Keratinocyte (primary cell): ENCODE measurements at regions not wholly inside any gene's neighbourhood (a gene's known extent, or its start where the extent isn't known, plus 50 kb on each side); places are given as distances from the start of the nearest gene placed in this dataset.

Experiments used
- DNase-seq: peaks from one replicate; pipeline ENCODE4 v3.0.0-alpha.2; 2011; ENCODE audit warnings: low read depth, missing footprints, low spot score
- FAIRE-seq: peaks from 2 replicates; lab custom pipeline; 2011; peaks lifted over from hg19 to GRCh38; lab: Jason Lieb, UNC
- H2AFZ ChIP-seq: 2 replicates; pipeline ENCODE4 v1.6.0; 2012; ENCODE audit warnings: low read length, control low read depth, inconsistent platforms; ENCODE audit not compliant: control insufficient read depth
- H3K27ac ChIP-seq: 2 replicates; pipeline ENCODE4 v1.5.1; 2011; ENCODE audit warnings: low read length; ENCODE audit not compliant: control insufficient read depth, insufficient read depth
- H3K27me3 ChIP-seq: 3 replicates; pipeline ENCODE4 v1.6.0; 2011; ENCODE audit warnings: low read length; ENCODE audit not compliant: control insufficient read depth, insufficient read depth; ENCODE audit errors: extremely low read depth
- H3K36me3 ChIP-seq, 2 experiments: 2 replicates in 1 of 2; 3 replicates in 1 of 2; pipeline ENCODE4 v1.5.1; 2011; ENCODE audit warnings: low read length in 2 of 2, mild to moderate bottlenecking in 1 of 2; ENCODE audit not compliant: control insufficient read depth in 2 of 2, insufficient read depth in 2 of 2; ENCODE audit errors: extremely low read depth in 1 of 2
- H3K4me1 ChIP-seq: 3 replicates; pipeline ENCODE4 v1.5.1; 2011; ENCODE audit warnings: low read length; ENCODE audit not compliant: control insufficient read depth, insufficient read depth; ENCODE audit errors: extremely low read depth
- H3K4me2 ChIP-seq: 3 replicates; pipeline ENCODE4 v1.6.0; 2011; ENCODE audit warnings: low read depth, low read length; ENCODE audit not compliant: control insufficient read depth, insufficient read depth; ENCODE audit errors: extremely low read depth
- H3K4me3 ChIP-seq, 3 experiments: fragments of 200-600 bp in 1 of 3; sonication (generic) in 1 of 3; 2 replicates in 2 of 3; 3 replicates in 1 of 3; pipeline ENCODE4 v1.5.1; 2011 to 2016; ENCODE audit warnings: low read length in 3 of 3, mild to moderate bottlenecking in 3 of 3, control low read depth in 2 of 3, inconsistent platforms in 1 of 3, low read depth in 1 of 3, mixed read lengths in 1 of 3, mixed run types in 1 of 3, moderate library complexity in 1 of 3; ENCODE audit not compliant: control insufficient read depth in 2 of 3, insufficient read depth in 2 of 3; ENCODE audit errors: extremely low read depth in 1 of 3
- H3K79me2 ChIP-seq: 2 replicates; pipeline ENCODE4 v1.6.0; 2012; ENCODE audit warnings: low read length; ENCODE audit not compliant: control insufficient read depth, insufficient read depth
- H3K9ac ChIP-seq: 3 replicates; pipeline ENCODE4 v1.6.0; 2011; ENCODE audit warnings: low read length; ENCODE audit not compliant: control insufficient read depth, insufficient read depth; ENCODE audit errors: extremely low read depth
- H3K9me1 ChIP-seq: 3 replicates; pipeline ENCODE4 v1.6.0; 2011; ENCODE audit warnings: low read length; ENCODE audit not compliant: control insufficient read depth, insufficient read depth; ENCODE audit errors: extremely low read depth
- H3K9me3 ChIP-seq: 2 replicates; pipeline ENCODE4 v1.5.1; 2012; ENCODE audit warnings: low read depth, low read length; ENCODE audit not compliant: control insufficient read depth
- H4K20me1 ChIP-seq: 3 replicates; pipeline ENCODE4 v1.6.0; 2011; ENCODE audit warnings: low read length; ENCODE audit not compliant: control insufficient read depth, insufficient read depth; ENCODE audit errors: extremely low read depth
- EZH2 ChIP-seq: IDR thresholded peaks from one replicate; pipeline ENCODE4 v1.6.1; 2012; ENCODE audit warnings: inconsistent platforms, mild to moderate bottlenecking, low read length, moderate library complexity
- dilution Hi-C: fragments of 300-500 bp; cut with MboI; formaldehyde crosslinking; loops from one replicate; pipeline ENCODE4 v1.7.0; 2020; ENCODE audit warnings: low sequenced_read_pairs; ENCODE audit not compliant: extremely low pct_ligation_motif_present
- TF ChIP-seq, protein P1 (sequence below), 3 experiments: IDR thresholded peaks in 1 of 3; conservative IDR thresholded peaks in 1 of 3; optimal IDR thresholded peaks in 1 of 3; 2 replicates in 2 of 3; 3 replicates in 1 of 3; pipeline versions ENCODE3 to v1.5.1; 2011; ENCODE audit warnings: low read length in 3 of 3, mild to moderate bottlenecking in 3 of 3, moderate library complexity in 2 of 3, control low read depth in 1 of 3, inconsistent platforms in 1 of 3; ENCODE audit not compliant: insufficient read depth in 2 of 3; ENCODE audit errors: extremely low read depth in 1 of 3

DNA sequence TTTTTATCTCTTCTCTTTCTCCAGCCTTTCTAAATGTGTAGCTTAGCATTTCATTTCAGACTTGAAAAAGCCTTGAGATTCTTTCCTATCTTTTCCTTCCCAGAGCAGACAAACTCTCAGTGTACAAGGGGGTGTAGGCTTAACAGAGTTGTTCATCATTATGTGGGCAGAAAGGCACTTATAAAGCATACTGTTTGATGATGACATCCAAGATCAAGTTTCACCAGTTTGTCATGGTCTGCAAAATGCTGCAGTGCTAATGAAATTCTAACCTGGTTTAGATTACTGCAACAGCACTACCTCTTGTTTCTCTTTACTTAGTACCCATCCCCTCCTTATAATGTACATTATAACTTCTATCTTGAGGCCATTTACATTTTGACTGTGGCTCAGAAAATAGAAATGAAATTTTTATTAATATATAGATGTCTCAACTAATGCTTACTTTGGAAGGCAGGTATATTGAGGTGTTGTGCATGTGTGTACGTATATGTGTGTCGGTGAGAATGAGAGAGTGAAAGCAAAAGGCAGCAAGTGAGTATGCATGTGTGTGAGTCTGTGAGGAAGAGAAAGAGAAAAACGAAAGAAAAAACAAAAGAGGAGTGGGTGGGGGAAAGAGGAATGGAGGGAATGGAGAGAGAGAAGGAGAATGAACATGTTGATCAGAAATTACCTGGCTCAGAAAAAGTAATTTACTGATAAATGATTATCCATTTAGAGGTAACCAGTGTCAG, 1043.6 kb downstream of the TUSC7 start:
- Histone ChIP-seq H3K9me3 (no peaks in the 10 kb centered on the region), H3K9me1 (no peaks in the 10 kb centered on the region), H3K27ac (no peak overlapping the region), H3K4me3 (no peak overlapping the region), H3K79me2 (no peaks in the 10 kb centered on the region), H3K36me3 (no peaks in the 10 kb centered on the region), H2AFZ (no peak overlapping the region), H4K20me1 (no peaks in the 10 kb centered on the region), H3K4me2 (no peak overlapping the region), H3K27me3 (no peaks in the 10 kb centered on the region), H3K9ac (no peak overlapping the region), H3K4me1 (no peaks in the 10 kb centered on the region)
- TF ChIP-seq, protein P1, sequence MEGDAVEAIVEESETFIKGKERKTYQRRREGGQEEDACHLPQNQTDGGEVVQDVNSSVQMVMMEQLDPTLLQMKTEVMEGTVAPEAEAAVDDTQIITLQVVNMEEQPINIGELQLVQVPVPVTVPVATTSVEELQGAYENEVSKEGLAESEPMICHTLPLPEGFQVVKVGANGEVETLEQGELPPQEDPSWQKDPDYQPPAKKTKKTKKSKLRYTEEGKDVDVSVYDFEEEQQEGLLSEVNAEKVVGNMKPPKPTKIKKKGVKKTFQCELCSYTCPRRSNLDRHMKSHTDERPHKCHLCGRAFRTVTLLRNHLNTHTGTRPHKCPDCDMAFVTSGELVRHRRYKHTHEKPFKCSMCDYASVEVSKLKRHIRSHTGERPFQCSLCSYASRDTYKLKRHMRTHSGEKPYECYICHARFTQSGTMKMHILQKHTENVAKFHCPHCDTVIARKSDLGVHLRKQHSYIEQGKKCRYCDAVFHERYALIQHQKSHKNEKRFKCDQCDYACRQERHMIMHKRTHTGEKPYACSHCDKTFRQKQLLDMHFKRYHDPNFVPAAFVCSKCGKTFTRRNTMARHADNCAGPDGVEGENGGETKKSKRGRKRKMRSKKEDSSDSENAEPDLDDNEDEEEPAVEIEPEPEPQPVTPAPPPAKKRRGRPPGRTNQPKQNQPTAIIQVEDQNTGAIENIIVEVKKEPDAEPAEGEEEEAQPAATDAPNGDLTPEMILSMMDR (optimal IDR thresholded peaks at IDR 0.05 in 1 of 3, IDR thresholded peaks at IDR 0.05 in 1 of 3, conservative IDR thresholded peaks at IDR 0.05 in 1 of 3; ENCODE audit: extremely low read depth in 1 of 3, insufficient read depth in 2 of 3, low read length in 3 of 3), result no peak
- dilution Hi-C loops, result no loop called here
- FAIRE-seq, result no peak
- DNase-seq, result no peak

DNA sequence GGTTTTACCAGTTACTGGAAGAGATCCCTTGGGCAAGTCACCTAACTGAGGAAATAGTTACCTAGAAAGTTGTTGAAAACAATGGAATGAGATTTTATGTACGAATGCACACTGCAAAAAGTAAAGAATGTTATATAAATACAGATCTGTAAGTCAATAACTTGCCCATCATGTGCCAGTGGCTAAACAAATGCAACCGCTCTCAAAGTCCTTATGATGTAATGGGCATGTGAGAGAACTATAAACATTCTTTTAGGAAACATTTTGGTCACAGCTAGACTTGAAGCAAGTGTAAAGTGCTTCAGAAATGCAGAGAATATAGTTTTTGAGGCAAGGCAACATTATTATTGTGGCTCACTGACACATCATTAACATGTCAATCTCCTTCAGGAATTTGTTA, 1044.5 kb downstream of the TUSC7 start:
- Histone ChIP-seq H2AFZ (no peak overlapping the region), H3K36me3 (no peaks in the 10 kb centered on the region), H3K4me1 (no peaks in the 10 kb centered on the region), H3K79me2 (no peaks in the 10 kb centered on the region), H3K9me1 (no peaks in the 10 kb centered on the region), H3K27ac (no peak overlapping the region), H3K4me3 (no peak overlapping the region), H3K9ac (no peak overlapping the region), H3K9me3 (no peaks in the 10 kb centered on the region), H3K27me3 (no peaks in the 10 kb centered on the region), H3K4me2 (no peak overlapping the region), H4K20me1 (no peaks in the 10 kb centered on the region)
- no peak for DNase-seq
- dilution Hi-C loops, result no loop called here
- TF ChIP-seq EZH2, result no peak
- TF ChIP-seq, protein P1 (optimal IDR thresholded peaks at IDR 0.05 in 1 of 3, IDR thresholded peaks at IDR 0.05 in 1 of 3, conservative IDR thresholded peaks at IDR 0.05 in 1 of 3; ENCODE audit: extremely low read depth in 1 of 3, insufficient read depth in 2 of 3, low read length in 3 of 3), result no peak
- FAIRE-seq, result no peak
